Gastroesophageal sphincter (tissue), 4 donors: ENCODE measurements at regions not wholly inside any gene's neighbourhood (a gene's known extent, or its start where the extent isn't known, plus 50 kb on each side); places are given as distances from the start of the nearest gene placed in this dataset.

Source experiments
- ATAC-seq: fragments of 150-250 bp; one replicate; pipeline ENCODE4 v1.9.1; 2016; ENCODE audit warnings: mild to moderate bottlenecking, moderate library complexity
- H3K27ac ChIP-seq, 4 donors: fragments of 200-600 bp; sonication (generic) in 3 of 4; 1 replicate in 3 of 4; 2 replicates in 1 of 4; pipeline ENCODE4 v1.5.1; 2016 to 2019
- H3K27me3 ChIP-seq: fragments of 200-600 bp; sonication (generic); one replicate; pipeline ENCODE4 v1.5.1; 2019
- H3K36me3 ChIP-seq, 2 donors: fragments of 200-600 bp; sonication (generic); one replicate each; pipeline ENCODE4 v1.5.1; 2019; ENCODE audit warnings: control low read depth in 1 of 2
- H3K4me1 ChIP-seq, 3 donors: fragments of 200-600 bp; sonication (generic); 1 replicate in 2 of 3; 2 replicates in 1 of 3; pipeline ENCODE4 v1.5.1; 2016 to 2019; ENCODE audit warnings: control low read depth in 2 of 3
- H3K4me3 ChIP-seq, 2 donors: fragments of 200-600 bp; sonication (generic); one replicate each; pipeline ENCODE4 v1.5.1; 2019; ENCODE audit warnings: mild to moderate bottlenecking in 1 of 2, moderate library complexity in 1 of 2
- H3K9me3 ChIP-seq, 3 donors: fragments of 200-600 bp; sonication (generic); one replicate each; pipeline ENCODE4 v1.5.1; 2017 to 2019; ENCODE audit warnings: control low read depth in 2 of 3
- CTCF ChIP-seq, 4 experiments: fragments of 200-600 bp in 2 of 4; fragments of 450-650 bp in 2 of 4; sonication (generic) in 1 of 4; IDR thresholded peaks; one replicate each; pipeline ENCODE4 v1.5.1; 2017 to 2019; ENCODE audit warnings: antibody characterized with exemption in 4 of 4, mild to moderate bottlenecking in 2 of 4, moderate library complexity in 2 of 4
- EP300 ChIP-seq: sonication (generic); formaldehyde crosslinking; IDR thresholded peaks from one replicate; pipeline ENCODE4 v1.6.1; 2017; ENCODE audit warnings: antibody characterized with exemption, mild to moderate bottlenecking
- POLR2A ChIP-seq, 2 donors: fragments of 450-650 bp; IDR thresholded peaks; one replicate each; pipeline ENCODE4 v1.6.1; 2017; ENCODE audit warnings: antibody characterized with exemption in 2 of 2, mild to moderate bottlenecking in 2 of 2, moderate library complexity in 1 of 2
- POLR2AphosphoS5 ChIP-seq: sonication (generic); formaldehyde crosslinking; IDR thresholded peaks from one replicate; pipeline ENCODE4 v1.6.1; 2017; ENCODE audit warnings: antibody characterized with exemption
- WGBS, 2 donors: methylation state at CpG; one replicate each; pipeline ENCODE4 v1.1.5; 2018; ENCODE audit warnings: low coverage in 1 of 2; 5-methylcytosine and 5-hydroxymethylcytosine counted together

- H3K4me3 ChIP-seq: no peak overlapping the region
- H3K4me1 ChIP-seq: no peaks in the 10 kb centered on the region
- H3K27ac ChIP-seq: no peak overlapping the region
- WGBS, 2 donors: 82% methylated on average over 1 of the region's 1 CpG; no CpG with 5 or more reads in 1 of the 2 donors
- no peaks in the 10 kb centered on the region for H3K9me3 ChIP-seq
- TF ChIP-seq POLR2AphosphoS5: no peak
- TF ChIP-seq EP300: no peak
- no peak for TF ChIP-seq CTCF (IDR thresholded peaks at IDR 0.05)
- TF ChIP-seq POLR2A (IDR thresholded peaks at IDR 0.05): no peak
- no peaks in the 10 kb centered on the region for H3K27me3 ChIP-seq
- H3K36me3 ChIP-seq: no peaks in the 10 kb centered on the region
- no peak for ATAC-seq
Observed at GRCh38 chr14:86091811-86092210, 561.9 kb downstream of the FLRT2 start.

GRCh38 chr14:86088156-86088555 is 558.2 kb downstream of the FLRT2 start:
- Histone ChIP-seq H3K4me3 (no peak overlapping the region), H3K27ac (no peak overlapping the region), H3K27me3 (no peaks in the 10 kb centered on the region), H3K9me3 (no peaks in the 10 kb centered on the region), H3K4me1 (no peaks in the 10 kb centered on the region), H3K36me3 (no peaks in the 10 kb centered on the region)
- 67 to 78% methylated on average over 1 of the region's 1 CpG for WGBS, 2 donors
- TF ChIP-seq EP300: no peak
- TF ChIP-seq CTCF (IDR thresholded peaks at IDR 0.05): no peak
- TF ChIP-seq POLR2A (IDR thresholded peaks at IDR 0.05): no peak
- no peak for TF ChIP-seq POLR2AphosphoS5
- no peak for ATAC-seq

- ATAC-seq: no peak
- TF ChIP-seq POLR2AphosphoS5 (no peak), EP300 (no peak), CTCF (IDR thresholded peaks at IDR 0.05) (no peak), POLR2A (IDR thresholded peaks at IDR 0.05) (no peak)
- WGBS, 2 donors: 9 to 47% methylated on average over 2 of the region's 2 CpGs
Observed at GRCh38 chr14:86087377-86087776, 557.4 kb downstream of the FLRT2 start.

GRCh38 chr14:86086962-86087361 is 557.0 kb downstream of the FLRT2 start:
- 9 to 25% methylated on average over 1 of the region's 1 CpG for WGBS, 2 donors
- H3K27me3 ChIP-seq: no peaks in the 10 kb centered on the region
- no peak for ATAC-seq
- H3K27ac ChIP-seq: no peak overlapping the region
- no peaks in the 10 kb centered on the region for H3K9me3 ChIP-seq
- no peaks in the 10 kb centered on the region for H3K4me1 ChIP-seq
- no peak overlapping the region for H3K4me3 ChIP-seq
- no peaks in the 10 kb centered on the region for H3K36me3 ChIP-seq
- TF ChIP-seq EP300 (no peak), POLR2AphosphoS5 (no peak), CTCF (IDR thresholded peaks at IDR 0.05) (no peak), POLR2A (IDR thresholded peaks at IDR 0.05) (no peak)

More at GRCh38 chr14:86087377-86087776, 557.4 kb downstream of the FLRT2 start:
- no peaks in the 10 kb centered on the region for H3K36me3 ChIP-seq
- H3K4me3 ChIP-seq: no peak overlapping the region
- H3K9me3 ChIP-seq: no peaks in the 10 kb centered on the region
- H3K27me3 ChIP-seq: no peaks in the 10 kb centered on the region
- no peaks in the 10 kb centered on the region for H3K4me1 ChIP-seq
- H3K27ac ChIP-seq: no peak overlapping the region

- no peaks in the 10 kb centered on the region for H3K9me3 ChIP-seq
- 67 to 75% methylated on average over 1 of the region's 1 CpG for WGBS, 2 donors
- H3K27ac ChIP-seq: no peak overlapping the region
- H3K36me3 ChIP-seq: no peaks in the 10 kb centered on the region
- H3K27me3 ChIP-seq: no peaks in the 10 kb centered on the region
- H3K4me3 ChIP-seq: no peak overlapping the region
- no peak for ATAC-seq
- no peaks in the 10 kb centered on the region for H3K4me1 ChIP-seq
- TF ChIP-seq CTCF (IDR thresholded peaks at IDR 0.05) (no peak), POLR2AphosphoS5 (no peak), POLR2A (IDR thresholded peaks at IDR 0.05) (no peak), EP300 (no peak)
Observed at GRCh38 chr14:86084097-86084496, 554.2 kb downstream of the FLRT2 start.
